MCF 10A (cell line): ENCODE measurements at regions not wholly inside any gene's neighbourhood (a gene's known extent, or its start where the extent isn't known, plus 50 kb on each side); places are given as distances from the start of the nearest gene placed in this dataset.

Experiments used
- BruUV-seq: library from RNA; stranded (reverse); fragments of 400-500 nt; replicated peaks from 2 replicates; lab custom pipeline; 2021; lab: Mats Ljungman, UMichigan
- CTCF ChIA-PET: fragments of 300-600 bp; sonication (Branson Sonifier 250); formaldehyde crosslinking; extraction: SDS; loops from one replicate; lab custom pipeline; 2021; ENCODE audit warnings: antibody characterized with exemption, inconsistent platforms; lab: Yijun Ruan, JAX
- POLR2A ChIA-PET: fragments of 300-600, 350-650 bp; sonication (Branson Sonifier 250); formaldehyde crosslinking; extraction: SDS; loops from one replicate; lab custom pipeline; 2020; ENCODE audit warnings: antibody characterized with exemption, inconsistent platforms; lab: Yijun Ruan, JAX
- DNase-seq: peaks from one replicate; pipeline ENCODE4 v3.0.0-alpha.2; 2018; ENCODE audit not compliant: unreplicated experiment
- H3K27ac Mint-ChIP-seq: one replicate; pipeline ENCODE4 v1.8.0; 2022; ENCODE audit warnings: mild to moderate bottlenecking, low read depth, mixed read lengths; ENCODE audit not compliant: unreplicated experiment
- H3K27me3 Mint-ChIP-seq: one replicate; pipeline ENCODE4 v1.8.0; 2022; ENCODE audit warnings: mixed read lengths; ENCODE audit not compliant: insufficient read depth, unreplicated experiment
- H3K36me3 Mint-ChIP-seq: one replicate; pipeline ENCODE4 v1.8.0; 2022; ENCODE audit warnings: mild to moderate bottlenecking, moderate library complexity, mixed read lengths; ENCODE audit not compliant: insufficient read depth, unreplicated experiment
- H3K4me1 Mint-ChIP-seq: one replicate; pipeline ENCODE4 v1.8.0; 2022; ENCODE audit warnings: mixed read lengths; ENCODE audit not compliant: insufficient read depth, unreplicated experiment
- H3K4me3 Mint-ChIP-seq: one replicate; pipeline ENCODE4 v1.8.0; 2022; ENCODE audit warnings: mild to moderate bottlenecking, moderate library complexity, mixed read lengths; ENCODE audit not compliant: unreplicated experiment
- H3K9me3 Mint-ChIP-seq: one replicate; pipeline ENCODE4 v1.8.0; 2022; ENCODE audit warnings: mixed read lengths; ENCODE audit not compliant: unreplicated experiment
- CTCF ChIP-seq: fragments of 200-600 bp; IDR thresholded peaks from one replicate; pipeline ENCODE4 v1.8.0; 2022; ENCODE audit warnings: antibody characterized with exemption, mild to moderate bottlenecking; ENCODE audit not compliant: unreplicated experiment
- intact Hi-C: fragments of 100-400 bp; cut with micrococcal nuclease; formaldehyde crosslinking; loops from 2 replicates; pipeline ENCODE4 v1.14.1; 2022

GRCh38 chr6:85764844-85765243 is 122.2 kb upstream of the SYNCRIP start:
- H3K27me3 Mint-ChIP-seq: peaks cover 37% of the 10 kb centered on the region
- no TSS peak for BruUV-seq

DNA sequence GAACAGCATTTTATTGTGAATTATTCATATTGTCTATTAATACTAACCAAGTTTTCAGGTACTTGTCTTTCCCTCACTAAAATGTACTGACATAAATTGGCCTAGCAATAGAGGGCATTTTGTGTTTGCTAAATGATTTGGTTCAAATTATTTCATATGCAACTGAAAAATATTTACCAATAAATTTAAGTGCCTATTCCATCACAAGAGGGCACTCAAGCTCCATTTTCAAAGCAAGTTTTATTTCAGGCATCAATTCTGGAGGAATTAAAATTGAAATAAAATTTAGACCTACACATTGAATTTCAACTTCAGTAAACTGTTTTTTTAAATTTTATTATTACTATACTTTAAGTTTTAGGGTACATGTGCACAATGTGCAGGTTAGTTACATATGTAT is 114.3 kb upstream of the SYNCRIP start:
- no peak overlapping the region for H3K27ac Mint-ChIP-seq

More at GRCh38 chr6:85764844-85765243, 122.2 kb upstream of the SYNCRIP start:
- ChIA-PET POLR2A (no interaction called here), CTCF (no interaction called here)
- Mint-ChIP-seq H3K36me3 (no peaks in the 10 kb centered on the region), H3K4me3 (no peak overlapping the region), H3K9me3 (no peaks in the 10 kb centered on the region), H3K4me1 (no peaks in the 10 kb centered on the region), H3K27ac (no peak overlapping the region)
- no peak for TF ChIP-seq CTCF
- no peak for DNase-seq
- intact Hi-C loops: no loop called here

DNA sequence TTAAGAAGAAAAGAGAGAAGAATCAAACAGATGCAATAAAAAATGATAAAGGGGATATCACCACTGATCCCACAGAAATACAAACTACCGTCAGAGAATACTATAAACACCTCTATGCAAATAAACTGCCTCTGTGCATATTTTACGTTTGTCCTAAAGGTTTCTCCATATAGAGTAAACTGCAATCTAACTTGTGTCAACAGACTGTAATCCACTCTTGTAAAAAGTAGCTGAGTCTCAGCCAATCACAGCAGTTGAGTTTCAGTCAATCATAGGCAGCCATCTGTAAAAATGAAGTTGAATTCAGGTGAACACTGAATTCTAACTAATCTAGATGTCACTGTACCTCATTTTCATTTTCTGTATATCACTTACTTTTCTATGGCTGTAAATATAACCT is 112.2 kb upstream of the SYNCRIP start:
- intact Hi-C loops: loop anchor here (5.0 kb wide), 2 partner anchors 1102 to 1272 kb away; no protein-coding TSS in a partner anchor
- BruUV-seq: no TSS peak
- H3K4me1 Mint-ChIP-seq: no peaks in the 10 kb centered on the region
- H3K27ac Mint-ChIP-seq: no peak overlapping the region
- H3K27me3 Mint-ChIP-seq: peaks cover 18% of the 10 kb centered on the region
- ChIA-PET POLR2A (no interaction called here), CTCF (no interaction called here)
- no peak for TF ChIP-seq CTCF
- no peak for DNase-seq
- H3K4me3 Mint-ChIP-seq: no peak overlapping the region
- no peaks in the 10 kb centered on the region for H3K36me3 Mint-ChIP-seq
- no peaks in the 10 kb centered on the region for H3K9me3 Mint-ChIP-seq

More for the DNA sequence above, 114.3 kb upstream of the SYNCRIP start:
- intact Hi-C loops: loop anchor here (2.0 to 5.0 kb wide), 4 partner anchors 418 to 1270 kb away; partner anchors contain the start of gene HTR1E
- H3K36me3 Mint-ChIP-seq: no peaks in the 10 kb centered on the region
- ChIA-PET CTCF (interaction anchor here (0.7 to 1.2 kb wide), 6 partner anchors 9 to 1274 kb away, joined by 3 to 4 read pairs (median 3); no protein-coding TSS in a partner anchor), POLR2A (interaction anchor here (0.6 kb wide), 1 partner anchor 133 kb away, joined by 3 read pairs; no protein-coding TSS in a partner anchor)
- H3K9me3 Mint-ChIP-seq: no peaks in the 10 kb centered on the region
- peaks cover 38% of the 10 kb centered on the region for H3K27me3 Mint-ChIP-seq
- TF ChIP-seq CTCF: peak; percentile 48
- H3K4me3 Mint-ChIP-seq: no peak overlapping the region
- no TSS peak for BruUV-seq
- peak; percentile 45 for DNase-seq
- H3K4me1 Mint-ChIP-seq: no peaks in the 10 kb centered on the region

DNA sequence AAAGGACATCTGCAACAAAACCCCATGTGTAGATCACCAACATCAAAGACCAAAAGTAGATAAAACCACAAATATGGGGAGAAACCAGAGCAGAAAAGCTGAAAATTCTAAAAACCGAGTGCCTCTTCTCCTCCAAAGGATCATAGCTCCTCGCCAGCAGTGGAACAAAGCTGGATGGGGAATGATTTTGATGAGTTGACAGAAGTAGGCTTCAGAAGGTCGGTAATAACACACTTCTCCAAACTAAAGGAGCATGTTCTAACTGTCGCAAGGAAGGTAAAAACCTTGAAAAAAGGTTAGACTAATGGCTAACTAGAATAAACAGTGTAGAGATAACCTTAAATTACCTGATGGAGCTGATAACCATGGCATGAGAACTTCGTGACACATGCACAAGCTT is 109.9 kb upstream of the SYNCRIP start:
- TF ChIP-seq CTCF: no peak
- CTCF ChIA-PET: interaction anchor here (0.6 to 0.7 kb wide), 3 partner anchors 1379 to 1648 kb away, joined by 3 read pairs; no protein-coding TSS in a partner anchor
- H3K4me3 Mint-ChIP-seq: no peak overlapping the region
- H3K27me3 Mint-ChIP-seq: peaks cover 17% of the 10 kb centered on the region
- BruUV-seq: no TSS peak
- POLR2A ChIA-PET: no interaction called here
- H3K4me1 Mint-ChIP-seq: no peaks in the 10 kb centered on the region
- H3K9me3 Mint-ChIP-seq: no peaks in the 10 kb centered on the region
- no peaks in the 10 kb centered on the region for H3K36me3 Mint-ChIP-seq
- no peak overlapping the region for H3K27ac Mint-ChIP-seq
- no peak for DNase-seq
- intact Hi-C loops: no loop called here
